DOHH2 (cell line): ENCODE measurements at regions not wholly inside any gene's neighbourhood (a gene's known extent, or its start where the extent isn't known, plus 50 kb on each side); places are given as distances from the start of the nearest gene placed in this dataset.

ENCODE experiments used
- CTCF ChIP-seq: fragments of 200-600 bp; sonication (generic); IDR thresholded peaks from one replicate; pipeline ENCODE4 v1.5.1; 2014; ENCODE audit warnings: antibody characterized with exemption, mild to moderate bottlenecking, low read depth, low read length; ENCODE audit not compliant: poor library complexity, severe bottlenecking
- EZH2phosphoT487 ChIP-seq: fragments of 200-600 bp; sonication (generic); IDR thresholded peaks from 2 replicates; pipeline ENCODE4 v1.6.1; 2017; ENCODE audit warnings: borderline replicate concordance, mild to moderate bottlenecking, antibody characterized with exemption, low read length, moderate library complexity, mixed read lengths

- no peak for TF ChIP-seq CTCF
- no peak for TF ChIP-seq EZH2phosphoT487
These were observed 54.0 kb upstream of the CTTNBP2NL start for GRCh38 chr1:112341986-112342385.
